Lower leg skin (tissue), 4 donors: ENCODE measurements at regions not wholly inside any gene's neighbourhood (a gene's known extent, or its start where the extent isn't known, plus 50 kb on each side); places are given as distances from the start of the nearest gene placed in this dataset.

Experiments
- DNase-seq, 2 donors: peaks; one replicate each; pipeline ENCODE4 v3.0.0-alpha.2; 2019; ENCODE audit warnings: low spot score in 2 of 2
- H3K4me3 ChIP-seq: fragments of 200-600 bp; sonication (generic); 2 replicates; pipeline ENCODE4 v1.5.1; 2017; ENCODE audit warnings: mild to moderate bottlenecking, low read depth; ENCODE audit not compliant: poor library complexity, severe bottlenecking
- CTCF ChIP-seq, 3 donors: fragments of 450-650 bp; IDR thresholded peaks; one replicate each; pipeline ENCODE4 v1.5.1; 2016; ENCODE audit warnings: antibody characterized with exemption in 3 of 3, mild to moderate bottlenecking in 3 of 3, moderate library complexity in 2 of 3
- POLR2A ChIP-seq, 2 donors: fragments of 450-650 bp; IDR thresholded peaks; one replicate each; pipeline ENCODE4 v1.6.1; 2016 to 2017; ENCODE audit warnings: antibody characterized with exemption in 2 of 2, mild to moderate bottlenecking in 1 of 2, moderate library complexity in 1 of 2
- WGBS, 2 donors: methylation state at CpG; one replicate each; pipeline ENCODE4 v1.1.5; 2018; 5-methylcytosine and 5-hydroxymethylcytosine counted together
- intact Hi-C: fragments of 100-400 bp; cut with DNase I; formaldehyde crosslinking; loops from one replicate; pipeline ENCODE4 v1.15.0; 2023; ENCODE audit warnings: low total_unique reads

GRCh38 chr1:70805641-70806040, 242.0 kb downstream of the PTGER3 start:
- H3K4me3 ChIP-seq = no peak overlapping the region
- intact Hi-C loops = no loop called here
- DNase-seq = no peak
- WGBS, 2 donors = 81 to 87% methylated on average over 6 of the region's 6 CpGs
- TF ChIP-seq CTCF (IDR thresholded peaks at IDR 0.05) (no peak), POLR2A (IDR thresholded peaks at IDR 0.05) (no peak)

GRCh38 chr1:70807088-70807664, 240.4 kb downstream of the PTGER3 start:
- intact Hi-C loops = no loop called here
- 55 to 69% methylated on average over 3 of the region's 3 CpGs for WGBS, 2 donors
- TF ChIP-seq POLR2A (IDR thresholded peaks at IDR 0.05) (no peak), CTCF (IDR thresholded peaks at IDR 0.05) (no peak)
- no peak for DNase-seq
- H3K4me3 ChIP-seq = no peak overlapping the region

GRCh38 chr1:70809069-70809468, 238.5 kb downstream of the PTGER3 start:
- WGBS, 2 donors = 83 to 87% methylated on average over 2 of the region's 2 CpGs
- H3K4me3 ChIP-seq = no peak overlapping the region
- intact Hi-C loops = no loop called here
- no peak for TF ChIP-seq POLR2A (IDR thresholded peaks at IDR 0.05)
- no peak for TF ChIP-seq CTCF (IDR thresholded peaks at IDR 0.05)
- no peak for DNase-seq

GRCh38 chr1:70811815-70812214, 235.8 kb downstream of the PTGER3 start:
- TF ChIP-seq CTCF (IDR thresholded peaks at IDR 0.05) (no peak), POLR2A (IDR thresholded peaks at IDR 0.05) (no peak)
- intact Hi-C loops = no loop called here
- H3K4me3 ChIP-seq = no peak overlapping the region
- no peak for DNase-seq
- 57 to 66% methylated on average over 2 of the region's 2 CpGs for WGBS, 2 donors

GRCh38 chr1:70812442-70813109, 235.0 kb downstream of the PTGER3 start:
- WGBS, 2 donors = 91 to 92% methylated on average over 5 of the region's 5 CpGs

More at GRCh38 chr1:70812442-70813109, 235.0 kb downstream of the PTGER3 start:
- no peak for DNase-seq
- TF ChIP-seq POLR2A (IDR thresholded peaks at IDR 0.05) = no peak
- no peak for TF ChIP-seq CTCF (IDR thresholded peaks at IDR 0.05)
- no peak overlapping the region for H3K4me3 ChIP-seq
- intact Hi-C loops = no loop called here
